A673 (cell line): ENCODE measurements at regions not wholly inside any gene's neighbourhood (a gene's known extent, or its start where the extent isn't known, plus 50 kb on each side); places are given as distances from the start of the nearest gene placed in this dataset.

Experiments
- CTCF ChIP-seq: fragments of 300-800, 200-600 bp; sonication (generic); conservative IDR thresholded peaks from 2 replicates; pipeline ENCODE4 v1.5.1; 2017; ENCODE audit warnings: low read depth, mild to moderate bottlenecking, antibody characterized with exemption, low read length, moderate library complexity, mixed read lengths
- EZH2 ChIP-seq: fragments of 200-600 bp; sonication (generic); IDR thresholded peaks from 2 replicates; pipeline ENCODE4 v1.6.1; 2017; ENCODE audit warnings: borderline replicate concordance, low read depth, mild to moderate bottlenecking, mixed read lengths, antibody characterized with exemption, low read length; ENCODE audit not compliant: poor library complexity, severe bottlenecking

- TF ChIP-seq CTCF (no peak), EZH2 (no peak)
Observed at GRCh38 chr1:233477359-233477758, 136.5 kb upstream of the KCNK1 start.
